HG03439 (cell line): ENCODE measurements at regions not wholly inside any gene's neighbourhood (a gene's known extent, or its start where the extent isn't known, plus 50 kb on each side); places are given as distances from the start of the nearest gene placed in this dataset.

Experiments used
- ATAC-seq: cut with Tn5 transposase; IDR thresholded peaks from one replicate; pipeline ENCODE4 v1.9.1; 2021; ENCODE audit warnings: mild to moderate bottlenecking, moderate library complexity; ENCODE audit not compliant: unreplicated experiment

- no peak for ATAC-seq
These were observed 242.1 kb downstream of the DLL1 start for GRCh38 chr6:170048615-170049256.

- ATAC-seq: no peak
These were observed 243.1 kb downstream of the DLL1 start for GRCh38 chr6:170047823-170048222.

GRCh38 chr6:170046791-170047626, 243.9 kb downstream of the DLL1 start:
- ATAC-seq: no peak

- ATAC-seq: no peak
These were observed 244.8 kb downstream of the DLL1 start for GRCh38 chr6:170045981-170046667.

GRCh38 chr6:170045563-170045960, 245.3 kb downstream of the DLL1 start:
- ATAC-seq: no peak

GRCh38 chr6:170044836-170045562, 245.9 kb downstream of the DLL1 start:
- ATAC-seq: no peak

GRCh38 chr6:170043881-170044790, 246.7 kb downstream of the DLL1 start:
- ATAC-seq: no peak

- no peak for ATAC-seq
These were observed 247.6 kb downstream of the DLL1 start for GRCh38 chr6:170043150-170043819.

GRCh38 chr6:170042596-170043118, 248.2 kb downstream of the DLL1 start:
- ATAC-seq: no peak

GRCh38 chr6:170042123-170042522, 248.8 kb downstream of the DLL1 start:
- no peak for ATAC-seq

- no peak for ATAC-seq
These were observed 249.4 kb downstream of the DLL1 start for GRCh38 chr6:170041526-170041925.

- no peak for ATAC-seq
These were observed 250.0 kb downstream of the DLL1 start for GRCh38 chr6:170040906-170041305.

GRCh38 chr6:170040115-170040500, 250.8 kb downstream of the DLL1 start:
- no peak for ATAC-seq

GRCh38 chr6:170039156-170040114, 251.4 kb downstream of the DLL1 start:
- ATAC-seq: no peak

- no peak for ATAC-seq
These were observed 252.2 kb downstream of the DLL1 start for GRCh38 chr6:170038708-170039107.

- no peak for ATAC-seq
These were observed 252.6 kb downstream of the DLL1 start for GRCh38 chr6:170038251-170038650.

GRCh38 chr6:170037541-170038250, 253.2 kb downstream of the DLL1 start:
- ATAC-seq: no peak

GRCh38 chr6:170036916-170037315, 254.0 kb downstream of the DLL1 start:
- ATAC-seq: no peak
